Kasumi-1 (cell line): ENCODE measurements at regions not wholly inside any gene's neighbourhood (a gene's known extent, or its start where the extent isn't known, plus 50 kb on each side); places are given as distances from the start of the nearest gene placed in this dataset.
A peak's percentile ranks its signal among the peaks of the same experiment; 100 is the strongest.
"Not testable (repeated sequence)": the region's sequence is repeated elsewhere in the genome, so short reads cannot be mapped to it uniquely, and the experiment has no call there.

Experiments used
- DNase-seq, 2 experiments: peaks; one replicate each; lab custom pipeline; 2025; lab: John Stamatoyannopoulos, UW

- DNase-seq: no peak
Measured at GRCh38 chr1:193443886-193444285, 257.5 kb upstream of the B3GALT2 start.

GRCh38 chr1:193438771-193439170 lies 252.4 kb upstream of the B3GALT2 start:
- no peak for DNase-seq

GRCh38 chr1:193438312-193438711 lies 251.9 kb upstream of the B3GALT2 start:
- no peak for DNase-seq

- no peak for DNase-seq
Measured at GRCh38 chr1:193437785-193438184, 251.4 kb upstream of the B3GALT2 start.

- DNase-seq: not testable (repeated sequence)
Measured at GRCh38 chr1:193437333-193437732, 250.9 kb upstream of the B3GALT2 start.

GRCh38 chr1:193435781-193436180 lies 249.4 kb upstream of the B3GALT2 start:
- no peak for DNase-seq

GRCh38 chr1:193434319-193434718 lies 247.9 kb upstream of the B3GALT2 start:
- DNase-seq: no peak

GRCh38 chr1:193433599-193433998 lies 247.2 kb upstream of the B3GALT2 start:
- no peak for DNase-seq

- no peak for DNase-seq
Measured at GRCh38 chr1:193432979-193433587, 246.7 kb upstream of the B3GALT2 start.

GRCh38 chr1:193431265-193431977 lies 245.0 kb upstream of the B3GALT2 start:
- DNase-seq: no peak

- no peak for DNase-seq
Measured at GRCh38 chr1:193427524-193427923, 241.1 kb upstream of the B3GALT2 start.

- DNase-seq: no peak
Measured at GRCh38 chr1:193426061-193426460, 239.6 kb upstream of the B3GALT2 start.

GRCh38 chr1:193421487-193421886 lies 235.1 kb upstream of the B3GALT2 start:
- DNase-seq: no peak

- DNase-seq: no peak
Measured at GRCh38 chr1:193419295-193419694, 232.9 kb upstream of the B3GALT2 start.

- DNase-seq: no peak
Measured at GRCh38 chr1:193418745-193419058, 232.3 kb upstream of the B3GALT2 start.

- DNase-seq: peak in 1 of 2 experiments; percentile 13
Measured at GRCh38 chr1:193417945-193418744, 231.7 kb upstream of the B3GALT2 start.

- DNase-seq: no peak
Measured at GRCh38 chr1:193417403-193417802, 231.0 kb upstream of the B3GALT2 start.

GRCh38 chr1:193416226-193417024 lies 230.0 kb upstream of the B3GALT2 start:
- no peak for DNase-seq

- no peak for DNase-seq
Measured at GRCh38 chr1:193415256-193415655, 228.8 kb upstream of the B3GALT2 start.

GRCh38 chr1:193413376-193413775 lies 227.0 kb upstream of the B3GALT2 start:
- DNase-seq: no peak

GRCh38 chr1:193412748-193413147 lies 226.3 kb upstream of the B3GALT2 start:
- no peak for DNase-seq

GRCh38 chr1:193411714-193412113 lies 225.3 kb upstream of the B3GALT2 start:
- DNase-seq: no peak
